ENCODE measurements at regions not wholly inside any gene's neighbourhood (a gene's known extent, or its start where the extent isn't known, plus 50 kb on each side); places are given as distances from the start of the nearest gene placed in this dataset.

DNA sequence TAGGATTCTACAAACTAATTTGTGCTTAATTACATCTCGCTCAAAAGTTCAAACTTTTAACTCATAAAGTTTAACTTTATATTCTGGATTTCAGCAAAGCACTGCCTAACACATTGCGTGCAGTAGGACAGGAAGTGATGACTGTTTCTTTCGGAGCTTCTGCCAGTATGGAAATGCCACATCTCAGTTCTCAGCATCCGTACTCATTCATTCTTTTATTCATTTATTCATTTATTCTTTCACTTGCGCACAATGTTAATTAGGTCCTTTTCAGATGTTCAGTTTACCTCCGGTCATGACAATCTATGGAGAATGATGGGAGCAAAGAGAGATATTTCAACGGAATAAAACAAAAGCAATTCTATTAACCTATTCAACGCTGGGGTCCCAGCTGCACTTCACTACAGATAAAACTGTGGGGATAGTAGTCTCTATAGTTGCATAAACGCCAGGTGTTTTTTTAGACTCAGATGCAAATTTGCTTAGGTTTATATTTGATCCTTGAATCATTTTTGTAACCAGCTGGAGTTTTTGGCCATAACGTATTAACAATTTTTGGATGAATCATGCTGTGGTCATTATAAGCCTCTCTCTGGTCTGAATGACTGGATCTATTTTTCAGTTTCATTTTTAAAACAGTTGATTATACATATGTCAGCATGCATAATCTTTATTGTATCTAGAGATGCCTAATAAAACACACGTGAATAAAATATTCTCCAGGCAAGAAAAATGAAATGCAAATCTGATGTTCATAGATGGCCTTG, 143.9 kb downstream of the KCNJ2 start:
- no peaks in the 10 kb centered on the region for H3K27me3 ChIP-seq
- no peak for ATAC-seq
- peak overlapping the region in 1 of 10 donors; percentile 80 for H3K27ac ChIP-seq
- no peak for DNase-seq
- H3K4me1 ChIP-seq = peaks cover 0 to 27% (median 0%) of the 10 kb centered on the region in 9 donors
- intact Hi-C loops (cut with DNase I) = loop anchor here in 5 of 10 donors (5.0 to 10.0 kb wide), 4 partner anchors 138 to 242 kb away; partner anchors contain the start of gene KCNJ2 (in 1 of the 5)
- no peak overlapping the region for H3K4me3 ChIP-seq
- TF ChIP-seq, protein P1, sequence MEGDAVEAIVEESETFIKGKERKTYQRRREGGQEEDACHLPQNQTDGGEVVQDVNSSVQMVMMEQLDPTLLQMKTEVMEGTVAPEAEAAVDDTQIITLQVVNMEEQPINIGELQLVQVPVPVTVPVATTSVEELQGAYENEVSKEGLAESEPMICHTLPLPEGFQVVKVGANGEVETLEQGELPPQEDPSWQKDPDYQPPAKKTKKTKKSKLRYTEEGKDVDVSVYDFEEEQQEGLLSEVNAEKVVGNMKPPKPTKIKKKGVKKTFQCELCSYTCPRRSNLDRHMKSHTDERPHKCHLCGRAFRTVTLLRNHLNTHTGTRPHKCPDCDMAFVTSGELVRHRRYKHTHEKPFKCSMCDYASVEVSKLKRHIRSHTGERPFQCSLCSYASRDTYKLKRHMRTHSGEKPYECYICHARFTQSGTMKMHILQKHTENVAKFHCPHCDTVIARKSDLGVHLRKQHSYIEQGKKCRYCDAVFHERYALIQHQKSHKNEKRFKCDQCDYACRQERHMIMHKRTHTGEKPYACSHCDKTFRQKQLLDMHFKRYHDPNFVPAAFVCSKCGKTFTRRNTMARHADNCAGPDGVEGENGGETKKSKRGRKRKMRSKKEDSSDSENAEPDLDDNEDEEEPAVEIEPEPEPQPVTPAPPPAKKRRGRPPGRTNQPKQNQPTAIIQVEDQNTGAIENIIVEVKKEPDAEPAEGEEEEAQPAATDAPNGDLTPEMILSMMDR (IDR thresholded peaks at IDR 0.05) = no peak
- no peaks in the 10 kb centered on the region for H3K36me3 ChIP-seq
- H3K9me3 ChIP-seq = peaks cover 0 to 3% (median 0%) of the 10 kb centered on the region in 11 donors
- 65 to 74% methylated on average over 11 of the region's 11 CpGs for WGBS, 2 donors

DNA sequence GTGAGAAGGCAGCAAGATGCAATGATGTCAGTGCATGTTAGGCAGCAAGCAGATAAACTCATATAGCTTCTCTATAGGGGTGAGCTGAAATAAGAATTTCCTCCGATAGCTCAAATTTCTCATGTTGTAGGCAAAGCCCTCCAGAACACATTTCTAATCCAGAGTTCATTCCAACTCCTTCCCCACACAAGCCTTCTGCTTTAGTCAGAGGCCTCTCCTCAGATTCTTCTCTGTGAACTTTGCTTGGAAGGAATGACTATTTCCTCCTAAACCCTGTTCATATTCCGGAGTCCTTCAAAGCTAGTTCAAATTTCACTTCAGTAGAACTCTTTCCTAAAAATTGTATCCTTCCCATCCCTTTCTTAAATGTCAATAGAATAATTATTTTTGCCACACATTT, 144.8 kb downstream of the KCNJ2 start:
- H3K9me3 ChIP-seq = peaks cover 0 to 3% (median 0%) of the 10 kb centered on the region in 11 donors
- no peaks in the 10 kb centered on the region for H3K27me3 ChIP-seq
- WGBS, 2 donors = 91 to 93% methylated on average over 2 of the region's 2 CpGs
- H3K27ac ChIP-seq = peak overlapping the region in 1 of 10 donors; percentile 80
- intact Hi-C loops (cut with DNase I) = loop anchor here in 5 of 10 donors (5.0 to 10.0 kb wide), 4 partner anchors 139 to 241 kb away; partner anchors contain the start of gene KCNJ2 (in 1 of the 5)
- no peak overlapping the region for H3K4me3 ChIP-seq
- no peak for ATAC-seq
- no peak for DNase-seq
- H3K36me3 ChIP-seq = no peaks in the 10 kb centered on the region
- TF ChIP-seq, protein P1 (IDR thresholded peaks at IDR 0.05) = no peak
- peaks cover 0 to 27% (median 0%) of the 10 kb centered on the region in 9 donors for H3K4me1 ChIP-seq

- 72 to 75% methylated on average over 6 of the region's 6 CpGs for WGBS, 2 donors
- peaks cover 0 to 3% (median 0%) of the 10 kb centered on the region in 11 donors for H3K9me3 ChIP-seq
- ATAC-seq (no peak), DNase-seq (no peak)
- no peaks in the 10 kb centered on the region for H3K36me3 ChIP-seq
- intact Hi-C loops (cut with DNase I) = loop anchor here in 5 of 10 donors (5.0 to 10.0 kb wide), 4 partner anchors 140 to 240 kb away; partner anchors contain the start of gene KCNJ2 (in 1 of the 5)
- TF ChIP-seq, protein P1 (IDR thresholded peaks at IDR 0.05) = no peak
- no peaks in the 10 kb centered on the region for H3K27me3 ChIP-seq
- no peak overlapping the region for H3K4me3 ChIP-seq
- H3K4me1 ChIP-seq = peaks cover 0 to 27% (median 0%) of the 10 kb centered on the region in 9 donors
- H3K27ac ChIP-seq = peak overlapping the region in 1 of 10 donors; percentile 80
These were observed 145.2 kb downstream of the KCNJ2 start for GRCh38 chr17:70314506-70314905.

DNA sequence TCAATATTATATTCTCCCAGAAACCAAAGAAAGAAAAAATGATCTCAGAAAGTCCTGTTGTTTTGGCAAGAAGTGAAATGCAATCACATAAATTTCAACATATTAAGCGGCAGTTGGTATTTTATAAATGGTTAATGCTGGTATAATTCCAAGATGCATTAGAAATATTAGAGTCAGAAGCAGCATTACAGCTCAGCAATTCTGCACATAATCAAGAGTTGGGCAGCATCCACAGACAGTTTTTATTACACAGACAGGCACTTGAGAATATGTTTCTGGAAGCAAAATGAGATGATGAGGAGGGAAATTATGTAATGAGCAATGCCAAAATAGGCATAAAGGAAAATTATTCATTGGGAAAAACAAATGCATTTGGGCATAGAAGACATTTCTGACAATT, 148.1 kb downstream of the KCNJ2 start:
- no peak for DNase-seq
- Histone ChIP-seq H3K9me3 (no peaks in the 10 kb centered on the region), H3K4me3 (no peak overlapping the region), H3K4me1 (peaks cover 0 to 42% (median 5%) of the 10 kb centered on the region in 9 donors), H3K27me3 (no peaks in the 10 kb centered on the region), H3K27ac (no peak overlapping the region), H3K36me3 (no peaks in the 10 kb centered on the region)
- no peak for ATAC-seq
- 61 to 66% methylated on average over 1 of the region's 1 CpG for WGBS, 2 donors
- TF ChIP-seq, protein P1 (IDR thresholded peaks at IDR 0.05) = no peak
- intact Hi-C loops (cut with DNase I) = loop anchor here in 5 of 10 donors (5.0 to 10.0 kb wide), 4 partner anchors 143 to 240 kb away; no protein-coding TSS in a partner anchor
